Transverse colon (tissue), 3 donors: ENCODE measurements at regions not wholly inside any gene's neighbourhood (a gene's known extent, or its start where the extent isn't known, plus 50 kb on each side); places are given as distances from the start of the nearest gene placed in this dataset.

Source experiments
- CTCF ChIP-seq, 5 experiments: fragments of 200-600 bp in 3 of 5; fragments of 450-650 bp in 2 of 5; sonication (generic) in 3 of 5; IDR thresholded peaks; 1 replicate in 2 of 5; 2 replicates in 3 of 5; pipeline ENCODE4 v1.5.1; 2016 to 2017; ENCODE audit warnings: antibody characterized with exemption in 5 of 5, inconsistent platforms in 3 of 5, mild to moderate bottlenecking in 2 of 5, moderate library complexity in 1 of 5
- EP300 ChIP-seq: sonication (generic); formaldehyde crosslinking; IDR thresholded peaks from one replicate; pipeline ENCODE4 v1.6.1; 2017; ENCODE audit warnings: antibody characterized with exemption, low read depth

GRCh38 chr2:236333417-236334121, 69.4 kb upstream of the ASB18 start:
- TF ChIP-seq CTCF (IDR thresholded peaks at IDR 0.05) (no peak), EP300 (no peak)
